Neural cell (in vitro differentiated cells): ENCODE measurements at regions not wholly inside any gene's neighbourhood (a gene's known extent, or its start where the extent isn't known, plus 50 kb on each side); places are given as distances from the start of the nearest gene placed in this dataset.

Source experiments
- H2AFZ ChIP-seq: fragments of 200-600, 300-800 bp; sonication (generic), shearing (Covaris generic); 2 replicates; pipeline ENCODE4 v1.6.0; 2014; ENCODE audit warnings: low read depth, mild to moderate bottlenecking, antibody characterized with exemption, low read length, moderate library complexity
- H3F3A ChIP-seq: fragments of 200-600 bp; shearing (Covaris generic); 2 replicates; pipeline ENCODE4 v1.6.1; 2016; ENCODE audit warnings: mild to moderate bottlenecking, moderate library complexity, mixed read lengths, antibody characterized with exemption, low read length; ENCODE audit not compliant: insufficient read depth, poor library complexity, severe bottlenecking
- H3K27ac ChIP-seq: fragments of 200-600, 300-800 bp; sonication (generic), shearing (Covaris generic); 2 replicates; pipeline ENCODE4 v1.5.1; 2014; ENCODE audit warnings: mild to moderate bottlenecking, low read length, moderate library complexity
- H3K27me3 ChIP-seq: fragments of 300-800, 200-600 bp; sonication (generic), shearing (Covaris generic); 2 replicates; pipeline ENCODE4 v1.6.0; 2014; ENCODE audit warnings: mild to moderate bottlenecking, low read depth, low read length, moderate library complexity; ENCODE audit not compliant: insufficient read depth
- H3K36me3 ChIP-seq: fragments of 300-800, 200-600 bp; sonication (generic), shearing (Covaris generic); 2 replicates; pipeline ENCODE4 v1.5.1; 2014; ENCODE audit warnings: mild to moderate bottlenecking, antibody characterized with exemption, low read length, moderate library complexity; ENCODE audit not compliant: insufficient read depth
- H3K4me2 ChIP-seq: fragments of 300-800, 200-600 bp; sonication (generic), shearing (Covaris generic); 2 replicates; pipeline ENCODE4 v1.6.0; 2014; ENCODE audit warnings: mild to moderate bottlenecking, low read length
- H3K4me3 ChIP-seq: fragments of 300-800, 200-600 bp; sonication (generic), shearing (Covaris generic); 2 replicates; pipeline ENCODE4 v1.5.1; 2014; ENCODE audit warnings: mild to moderate bottlenecking, low read length, moderate library complexity
- H3K79me2 ChIP-seq: fragments of 200-600 bp; shearing (Covaris generic); replicated peaks from 2 replicates; pipeline ENCODE4 v1.6.0; 2014; ENCODE audit warnings: mild to moderate bottlenecking, low read length, moderate library complexity; ENCODE audit not compliant: insufficient read depth
- H3K9ac ChIP-seq: fragments of 300-800, 200-600 bp; sonication (generic), shearing (Covaris generic); 2 replicates; pipeline ENCODE4 v1.6.1; 2016; ENCODE audit warnings: mild to moderate bottlenecking, low read length, mixed read lengths
- H3K9me2 ChIP-seq: fragments of 200-600 bp; shearing (Covaris generic); 2 replicates; pipeline ENCODE4 v1.6.1; 2016; ENCODE audit warnings: mild to moderate bottlenecking, low read length, mixed read lengths; ENCODE audit not compliant: insufficient read depth
- H3K9me3 ChIP-seq: fragments of 200-600, 300-800 bp; sonication (generic), shearing (Covaris generic); 2 replicates; pipeline ENCODE4 v1.6.1; 2016; ENCODE audit warnings: mild to moderate bottlenecking, mixed run types, low read length, moderate library complexity, mixed read lengths
- H4K20me1 ChIP-seq: fragments of 200-600 bp; shearing (Covaris generic); 2 replicates; pipeline ENCODE4 v1.6.1; 2016; ENCODE audit warnings: mild to moderate bottlenecking, mixed run types; ENCODE audit not compliant: insufficient read depth
- EP300 ChIP-seq: fragments of 450-650 bp; conservative IDR thresholded peaks from 2 replicates; pipeline ENCODE4 v1.6.1; 2014; ENCODE audit warnings: antibody characterized with exemption, mild to moderate bottlenecking, moderate library complexity; ENCODE audit not compliant: poor library complexity, severe bottlenecking
- EZH2 ChIP-seq: fragments of 200-600, 300-800 bp; shearing (Covaris generic), sonication (generic); IDR thresholded peaks from 2 replicates; pipeline ENCODE4 v1.6.1; 2014; ENCODE audit warnings: antibody characterized with exemption, low read length, borderline replicate concordance, mild to moderate bottlenecking; ENCODE audit not compliant: insufficient read depth, poor library complexity, severe bottlenecking
- MXI1 ChIP-seq: fragments of 450-650 bp; conservative IDR thresholded peaks from 2 replicates; pipeline ENCODE4 v1.6.1; 2014; ENCODE audit warnings: antibody characterized with exemption, mild to moderate bottlenecking; ENCODE audit not compliant: poor library complexity, severe bottlenecking
- POLR2AphosphoS5 ChIP-seq: IDR thresholded peaks from 2 replicates; pipeline ENCODE4 v1.6.1; 2012
- RAD21 ChIP-seq: fragments of 450-650 bp; conservative IDR thresholded peaks from 2 replicates; pipeline ENCODE4 v1.6.1; 2014; ENCODE audit warnings: antibody characterized with exemption, mild to moderate bottlenecking, moderate library complexity
- SMC3 ChIP-seq: fragments of 450-650 bp; conservative IDR thresholded peaks from 2 replicates; pipeline ENCODE4 v1.6.1; 2014; ENCODE audit warnings: antibody characterized with exemption, mild to moderate bottlenecking, moderate library complexity; ENCODE audit not compliant: poor library complexity
- TAF1 ChIP-seq: IDR thresholded peaks from 2 replicates; pipeline ENCODE4 v1.6.1; 2012; ENCODE audit warnings: low read depth
- TF ChIP-seq, protein P1 (sequence below): fragments of 450-650 bp; IDR thresholded peaks from 2 replicates; pipeline ENCODE4 v1.5.1; 2014; ENCODE audit warnings: antibody characterized with exemption, mild to moderate bottlenecking, moderate library complexity; ENCODE audit not compliant: poor library complexity, severe bottlenecking
- TF ChIP-seq, protein P2 (sequence below): IDR thresholded peaks from 2 replicates; pipeline ENCODE4 v1.6.1; 2012; ENCODE audit warnings: borderline replicate concordance

DNA sequence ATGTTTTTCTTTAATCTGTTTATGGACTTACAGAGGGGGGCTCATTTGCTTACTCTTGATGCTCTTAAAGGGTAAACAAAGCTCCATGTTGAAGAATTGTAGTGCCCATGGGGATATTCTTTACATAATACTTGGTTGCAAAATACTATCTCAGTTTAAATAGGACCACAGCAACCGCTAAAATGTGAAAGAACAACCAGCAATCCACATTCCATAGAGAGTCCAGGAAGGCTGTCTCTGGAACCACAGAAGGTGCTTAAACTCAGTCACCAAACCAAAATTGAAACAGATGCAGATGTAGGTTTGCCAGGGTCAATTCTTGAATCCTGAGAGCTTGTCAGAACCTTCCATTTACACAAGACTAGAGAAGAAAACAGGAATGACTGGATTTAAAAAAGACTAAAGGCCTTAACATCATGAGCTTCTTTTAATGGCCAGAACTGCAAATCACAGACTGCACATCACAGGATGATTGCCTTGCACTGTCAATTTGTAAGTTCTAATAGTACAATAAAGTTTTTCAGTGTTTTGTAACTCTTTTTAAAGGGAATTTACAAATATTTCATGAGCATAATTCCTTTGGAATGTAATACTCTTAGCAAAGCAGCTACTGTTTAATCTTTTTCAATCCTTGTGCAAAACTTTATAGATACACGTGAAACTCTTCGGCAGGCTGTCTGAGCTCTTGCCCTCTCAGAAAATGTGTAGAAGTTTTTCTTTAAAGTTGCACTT, 661.6 kb downstream of the SI start:
- no peak overlapping the region for H3K4me3 ChIP-seq
- TF ChIP-seq EP300 (no peak), TAF1 (no peak), RAD21 (no peak), SMC3 (no peak), MXI1 (no peak), EZH2 (no peak), POLR2AphosphoS5 (no peak)
- TF ChIP-seq, protein P1, sequence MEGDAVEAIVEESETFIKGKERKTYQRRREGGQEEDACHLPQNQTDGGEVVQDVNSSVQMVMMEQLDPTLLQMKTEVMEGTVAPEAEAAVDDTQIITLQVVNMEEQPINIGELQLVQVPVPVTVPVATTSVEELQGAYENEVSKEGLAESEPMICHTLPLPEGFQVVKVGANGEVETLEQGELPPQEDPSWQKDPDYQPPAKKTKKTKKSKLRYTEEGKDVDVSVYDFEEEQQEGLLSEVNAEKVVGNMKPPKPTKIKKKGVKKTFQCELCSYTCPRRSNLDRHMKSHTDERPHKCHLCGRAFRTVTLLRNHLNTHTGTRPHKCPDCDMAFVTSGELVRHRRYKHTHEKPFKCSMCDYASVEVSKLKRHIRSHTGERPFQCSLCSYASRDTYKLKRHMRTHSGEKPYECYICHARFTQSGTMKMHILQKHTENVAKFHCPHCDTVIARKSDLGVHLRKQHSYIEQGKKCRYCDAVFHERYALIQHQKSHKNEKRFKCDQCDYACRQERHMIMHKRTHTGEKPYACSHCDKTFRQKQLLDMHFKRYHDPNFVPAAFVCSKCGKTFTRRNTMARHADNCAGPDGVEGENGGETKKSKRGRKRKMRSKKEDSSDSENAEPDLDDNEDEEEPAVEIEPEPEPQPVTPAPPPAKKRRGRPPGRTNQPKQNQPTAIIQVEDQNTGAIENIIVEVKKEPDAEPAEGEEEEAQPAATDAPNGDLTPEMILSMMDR: no peak
- TF ChIP-seq, protein P2, sequence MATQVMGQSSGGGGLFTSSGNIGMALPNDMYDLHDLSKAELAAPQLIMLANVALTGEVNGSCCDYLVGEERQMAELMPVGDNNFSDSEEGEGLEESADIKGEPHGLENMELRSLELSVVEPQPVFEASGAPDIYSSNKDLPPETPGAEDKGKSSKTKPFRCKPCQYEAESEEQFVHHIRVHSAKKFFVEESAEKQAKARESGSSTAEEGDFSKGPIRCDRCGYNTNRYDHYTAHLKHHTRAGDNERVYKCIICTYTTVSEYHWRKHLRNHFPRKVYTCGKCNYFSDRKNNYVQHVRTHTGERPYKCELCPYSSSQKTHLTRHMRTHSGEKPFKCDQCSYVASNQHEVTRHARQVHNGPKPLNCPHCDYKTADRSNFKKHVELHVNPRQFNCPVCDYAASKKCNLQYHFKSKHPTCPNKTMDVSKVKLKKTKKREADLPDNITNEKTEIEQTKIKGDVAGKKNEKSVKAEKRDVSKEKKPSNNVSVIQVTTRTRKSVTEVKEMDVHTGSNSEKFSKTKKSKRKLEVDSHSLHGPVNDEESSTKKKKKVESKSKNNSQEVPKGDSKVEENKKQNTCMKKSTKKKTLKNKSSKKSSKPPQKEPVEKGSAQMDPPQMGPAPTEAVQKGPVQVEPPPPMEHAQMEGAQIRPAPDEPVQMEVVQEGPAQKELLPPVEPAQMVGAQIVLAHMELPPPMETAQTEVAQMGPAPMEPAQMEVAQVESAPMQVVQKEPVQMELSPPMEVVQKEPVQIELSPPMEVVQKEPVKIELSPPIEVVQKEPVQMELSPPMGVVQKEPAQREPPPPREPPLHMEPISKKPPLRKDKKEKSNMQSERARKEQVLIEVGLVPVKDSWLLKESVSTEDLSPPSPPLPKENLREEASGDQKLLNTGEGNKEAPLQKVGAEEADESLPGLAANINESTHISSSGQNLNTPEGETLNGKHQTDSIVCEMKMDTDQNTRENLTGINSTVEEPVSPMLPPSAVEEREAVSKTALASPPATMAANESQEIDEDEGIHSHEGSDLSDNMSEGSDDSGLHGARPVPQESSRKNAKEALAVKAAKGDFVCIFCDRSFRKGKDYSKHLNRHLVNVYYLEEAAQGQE: no peak
- no peaks in the 10 kb centered on the region for H3K79me2 ChIP-seq
- no peaks in the 10 kb centered on the region for H3F3A ChIP-seq
- H3K27me3 ChIP-seq: no peaks in the 10 kb centered on the region
- no peak overlapping the region for H3K4me2 ChIP-seq
- no peak overlapping the region for H3K9ac ChIP-seq
- no peaks in the 10 kb centered on the region for H4K20me1 ChIP-seq
- H3K9me2 ChIP-seq: no peaks in the 10 kb centered on the region
- no peaks in the 10 kb centered on the region for H3K9me3 ChIP-seq
- no peak overlapping the region for H2AFZ ChIP-seq
- no peak overlapping the region for H3K27ac ChIP-seq
- no peaks in the 10 kb centered on the region for H3K36me3 ChIP-seq

DNA sequence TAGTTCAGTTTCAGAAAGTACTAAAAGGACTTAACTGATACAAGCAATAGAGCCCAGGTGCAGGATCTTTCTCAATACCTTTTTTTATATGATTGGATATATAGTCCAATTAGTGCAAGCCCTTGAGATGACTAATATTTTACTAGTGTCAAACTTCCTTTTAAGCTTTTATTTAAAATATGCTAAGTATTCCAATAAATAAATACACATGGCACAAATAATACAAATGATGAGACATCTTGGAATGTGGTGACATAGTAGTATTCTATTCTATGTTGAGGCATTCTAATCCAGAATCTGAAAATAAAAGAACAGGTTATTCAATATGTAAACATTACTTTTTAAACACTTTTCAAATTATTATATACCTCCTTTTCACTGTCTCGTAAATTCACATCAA, 670.0 kb downstream of the SI start:
- H3K9me2 ChIP-seq: no peaks in the 10 kb centered on the region
- no peak for TF ChIP-seq TAF1
- TF ChIP-seq POLR2AphosphoS5: no peak
- no peak for TF ChIP-seq SMC3
- no peak for TF ChIP-seq MXI1
- no peak for TF ChIP-seq EP300
- TF ChIP-seq, protein P1: no peak
- TF ChIP-seq RAD21: no peak
- no peak for TF ChIP-seq EZH2
- TF ChIP-seq, protein P2: no peak
- H3K9ac ChIP-seq: no peak overlapping the region
- no peaks in the 10 kb centered on the region for H3K27me3 ChIP-seq
- H3K4me2 ChIP-seq: no peak overlapping the region
- H3F3A ChIP-seq: no peaks in the 10 kb centered on the region
- H3K36me3 ChIP-seq: no peaks in the 10 kb centered on the region
- no peaks in the 10 kb centered on the region for H3K9me3 ChIP-seq
- H2AFZ ChIP-seq: no peak overlapping the region
- no peaks in the 10 kb centered on the region for H3K79me2 ChIP-seq
- no peaks in the 10 kb centered on the region for H4K20me1 ChIP-seq
- H3K4me3 ChIP-seq: no peak overlapping the region
- H3K27ac ChIP-seq: no peak overlapping the region
